MCF 10A (cell line): ENCODE measurements at regions not wholly inside any gene's neighbourhood (a gene's known extent, or its start where the extent isn't known, plus 50 kb on each side); places are given as distances from the start of the nearest gene placed in this dataset.
"Not testable (repeated sequence)": the region's sequence is repeated elsewhere in the genome, so short reads cannot be mapped to it uniquely, and the experiment has no call there.

Experiments used
- BruUV-seq: library from RNA; stranded (reverse); fragments of 400-500 nt; replicated peaks from 2 replicates; lab custom pipeline; 2021; lab: Mats Ljungman, UMichigan
- CTCF ChIA-PET: fragments of 300-600 bp; sonication (Branson Sonifier 250); formaldehyde crosslinking; extraction: SDS; loops from one replicate; lab custom pipeline; 2021; ENCODE audit warnings: antibody characterized with exemption, inconsistent platforms; lab: Yijun Ruan, JAX
- POLR2A ChIA-PET: fragments of 300-600, 350-650 bp; sonication (Branson Sonifier 250); formaldehyde crosslinking; extraction: SDS; loops from one replicate; lab custom pipeline; 2020; ENCODE audit warnings: antibody characterized with exemption, inconsistent platforms; lab: Yijun Ruan, JAX
- DNase-seq: peaks from one replicate; pipeline ENCODE4 v3.0.0-alpha.2; 2018; ENCODE audit not compliant: unreplicated experiment
- H3K27ac Mint-ChIP-seq: one replicate; pipeline ENCODE4 v1.8.0; 2022; ENCODE audit warnings: mild to moderate bottlenecking, low read depth, mixed read lengths; ENCODE audit not compliant: unreplicated experiment
- H3K27me3 Mint-ChIP-seq: one replicate; pipeline ENCODE4 v1.8.0; 2022; ENCODE audit warnings: mixed read lengths; ENCODE audit not compliant: insufficient read depth, unreplicated experiment
- H3K36me3 Mint-ChIP-seq: one replicate; pipeline ENCODE4 v1.8.0; 2022; ENCODE audit warnings: mild to moderate bottlenecking, moderate library complexity, mixed read lengths; ENCODE audit not compliant: insufficient read depth, unreplicated experiment
- H3K4me1 Mint-ChIP-seq: one replicate; pipeline ENCODE4 v1.8.0; 2022; ENCODE audit warnings: mixed read lengths; ENCODE audit not compliant: insufficient read depth, unreplicated experiment
- H3K4me3 Mint-ChIP-seq: one replicate; pipeline ENCODE4 v1.8.0; 2022; ENCODE audit warnings: mild to moderate bottlenecking, moderate library complexity, mixed read lengths; ENCODE audit not compliant: unreplicated experiment
- H3K9me3 Mint-ChIP-seq: one replicate; pipeline ENCODE4 v1.8.0; 2022; ENCODE audit warnings: mixed read lengths; ENCODE audit not compliant: unreplicated experiment
- CTCF ChIP-seq: fragments of 200-600 bp; IDR thresholded peaks from one replicate; pipeline ENCODE4 v1.8.0; 2022; ENCODE audit warnings: antibody characterized with exemption, mild to moderate bottlenecking; ENCODE audit not compliant: unreplicated experiment
- intact Hi-C: fragments of 100-400 bp; cut with micrococcal nuclease; formaldehyde crosslinking; loops from 2 replicates; pipeline ENCODE4 v1.14.1; 2022

GRCh38 chr7:57676928-57677327 lies 227.0 kb downstream of the ZNF716 start:
- BruUV-seq, H3K4me1 Mint-ChIP-seq, CTCF ChIA-PET, H3K27ac Mint-ChIP-seq, intact Hi-C loops, DNase-seq, H3K4me3 Mint-ChIP-seq, H3K27me3 Mint-ChIP-seq, POLR2A ChIA-PET, H3K36me3 Mint-ChIP-seq: not testable (repeated sequence)
- peaks cover 20% of the 10 kb centered on the region for H3K9me3 Mint-ChIP-seq

GRCh38 chr7:57685418-57685817 lies 235.4 kb downstream of the ZNF716 start:
- intact Hi-C loops = no loop called here
- H3K9me3 Mint-ChIP-seq = peaks cover 11% of the 10 kb centered on the region
- no peaks in the 10 kb centered on the region for H3K27me3 Mint-ChIP-seq
- no peak overlapping the region for H3K27ac Mint-ChIP-seq
- no peaks in the 10 kb centered on the region for H3K4me1 Mint-ChIP-seq
- no peak overlapping the region for H3K4me3 Mint-ChIP-seq
- no peaks in the 10 kb centered on the region for H3K36me3 Mint-ChIP-seq
- BruUV-seq = no TSS peak
- ChIA-PET CTCF (no interaction called here), POLR2A (no interaction called here)
- DNase-seq = no peak
- no peak for TF ChIP-seq CTCF
